ENCODE measurements at regions not wholly inside any gene's neighbourhood (a gene's known extent, or its start where the extent isn't known, plus 50 kb on each side); places are given as distances from the start of the nearest gene placed in this dataset.

DNA sequence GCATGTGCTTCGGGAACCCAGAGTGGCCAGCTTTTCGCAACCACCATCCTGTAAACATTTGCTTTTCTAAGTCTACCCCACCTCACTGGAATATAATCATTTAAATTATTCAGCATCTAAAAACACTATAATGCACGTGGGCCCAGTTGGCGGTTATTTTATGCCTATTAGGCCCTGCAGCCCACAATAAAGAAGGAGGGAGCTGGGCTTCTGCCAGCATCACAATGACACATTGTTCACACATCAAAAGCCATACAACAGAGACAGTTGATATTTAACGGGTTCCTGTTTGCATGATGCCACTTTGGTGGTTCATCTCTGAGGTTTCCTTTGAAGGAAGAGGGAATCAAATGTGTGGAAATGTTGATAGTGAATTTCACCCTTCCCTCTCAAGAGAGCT, 916.0 kb upstream of the CELF4 start:
- no peaks in the 10 kb centered on the region for H4K20me1 ChIP-seq
- peak overlapping the region; percentile 51 for H3K4me2 ChIP-seq
- peak overlapping the region; percentile 84 for H3K27ac ChIP-seq
- H3K4me1 ChIP-seq = peaks cover 44% of the 10 kb centered on the region
- no peak overlapping the region for H3K4me3 ChIP-seq
- peak overlapping the region; percentile 17 for H3K9ac ChIP-seq
- no peaks in the 10 kb centered on the region for H3K27me3 ChIP-seq
- H3K9me3 ChIP-seq = peaks cover 70% of the 10 kb centered on the region
- TF ChIP-seq Cebpa-rat (IDR thresholded peaks at IDR 0.05) = no peak
- H3K36me3 ChIP-seq = no peaks in the 10 kb centered on the region; the same call in 1 of the 2 replicates

GRCh38 chr18:38475686-38476085, 910.1 kb upstream of the CELF4 start:
- H4K20me1 ChIP-seq = no peaks in the 10 kb centered on the region
- peaks cover 70% of the 10 kb centered on the region for H3K9me3 ChIP-seq
- TF ChIP-seq Cebpa-rat (IDR thresholded peaks at IDR 0.05) = no peak
- H3K9ac ChIP-seq = no peak overlapping the region
- H3K4me2 ChIP-seq = no peak overlapping the region
- no peak overlapping the region for H3K4me3 ChIP-seq
- peaks cover 11% of the 10 kb centered on the region for H3K4me1 ChIP-seq
- H3K27ac ChIP-seq = no peak overlapping the region
- no peaks in the 10 kb centered on the region for H3K27me3 ChIP-seq
- no peaks in the 10 kb centered on the region; the same call in 1 of the 2 replicates for H3K36me3 ChIP-seq

GRCh38 chr18:38473535-38473934, 907.9 kb upstream of the CELF4 start:
- no peak overlapping the region for H3K4me2 ChIP-seq
- H3K27me3 ChIP-seq = no peaks in the 10 kb centered on the region
- no peaks in the 10 kb centered on the region for H4K20me1 ChIP-seq
- no peak for TF ChIP-seq Cebpa-rat (IDR thresholded peaks at IDR 0.05)
- no peaks in the 10 kb centered on the region; the same call in 1 of the 2 replicates for H3K36me3 ChIP-seq
- no peak overlapping the region for H3K9ac ChIP-seq
- no peak overlapping the region for H3K27ac ChIP-seq
- peaks cover 48% of the 10 kb centered on the region for H3K9me3 ChIP-seq
- no peak overlapping the region for H3K4me3 ChIP-seq
- H3K4me1 ChIP-seq = no peaks in the 10 kb centered on the region

GRCh38 chr18:38470421-38470820, 904.8 kb upstream of the CELF4 start:
- no peaks in the 10 kb centered on the region for H3K4me1 ChIP-seq
- H3K4me3 ChIP-seq = no peak overlapping the region
- TF ChIP-seq Cebpa-rat (IDR thresholded peaks at IDR 0.05) = no peak
- H3K4me2 ChIP-seq = no peak overlapping the region
- H3K27ac ChIP-seq = no peak overlapping the region
- H3K9me3 ChIP-seq = peaks cover 46% of the 10 kb centered on the region
- H3K27me3 ChIP-seq = no peaks in the 10 kb centered on the region
- H4K20me1 ChIP-seq = no peaks in the 10 kb centered on the region
- H3K36me3 ChIP-seq = no peaks in the 10 kb centered on the region
- H3K9ac ChIP-seq = no peak overlapping the region

GRCh38 chr18:38466426-38466825, 900.8 kb upstream of the CELF4 start:
- Histone ChIP-seq H3K4me2 (no peak overlapping the region), H3K4me3 (no peak overlapping the region), H3K27me3 (no peaks in the 10 kb centered on the region), H4K20me1 (no peaks in the 10 kb centered on the region), H3K9me3 (peaks cover 50% of the 10 kb centered on the region), H3K27ac (no peak overlapping the region), H3K9ac (no peak overlapping the region), H3K4me1 (no peaks in the 10 kb centered on the region), H3K36me3 (no peaks in the 10 kb centered on the region)
- no peak for TF ChIP-seq Cebpa-rat (IDR thresholded peaks at IDR 0.05)

DNA sequence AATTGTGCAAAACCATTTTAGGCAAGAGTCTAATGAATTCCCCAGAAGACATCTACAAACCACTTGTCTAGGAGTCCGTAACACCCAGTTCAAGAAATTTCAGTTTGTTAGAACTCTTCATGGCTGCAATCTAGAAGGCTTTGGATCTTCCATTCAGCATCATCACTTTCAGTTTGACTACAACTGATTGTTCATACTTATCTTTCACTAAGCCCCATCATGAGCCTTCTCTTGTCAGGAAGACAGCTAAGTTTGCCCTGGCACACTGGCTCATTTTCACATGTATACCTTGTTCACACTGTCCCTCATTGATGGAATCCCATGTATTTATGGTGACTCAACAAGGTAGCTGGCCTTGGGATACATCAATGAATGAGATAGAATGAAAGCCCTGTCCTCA, 898.4 kb upstream of the CELF4 start:
- Histone ChIP-seq H3K9ac (no peak overlapping the region), H3K4me3 (no peak overlapping the region), H3K27ac (no peak overlapping the region), H3K27me3 (no peaks in the 10 kb centered on the region), H3K9me3 (peaks cover 64% of the 10 kb centered on the region), H3K4me1 (peaks cover 3% of the 10 kb centered on the region), H3K36me3 (no peaks in the 10 kb centered on the region), H4K20me1 (no peaks in the 10 kb centered on the region), H3K4me2 (no peak overlapping the region)
- TF ChIP-seq Cebpa-rat (IDR thresholded peaks at IDR 0.05) = no peak

- no peaks in the 10 kb centered on the region for H3K27me3 ChIP-seq
- H3K9me3 ChIP-seq = peaks cover 61% of the 10 kb centered on the region
- no peak for TF ChIP-seq Cebpa-rat (IDR thresholded peaks at IDR 0.05)
- H4K20me1 ChIP-seq = no peaks in the 10 kb centered on the region
- H3K4me3 ChIP-seq = no peak overlapping the region
- peaks cover 36% of the 10 kb centered on the region for H3K4me1 ChIP-seq
- H3K36me3 ChIP-seq = no peaks in the 10 kb centered on the region
- no peak overlapping the region for H3K27ac ChIP-seq
- H3K9ac ChIP-seq = no peak overlapping the region
- H3K4me2 ChIP-seq = no peak overlapping the region
Measured at GRCh38 chr18:38460657-38461056, 895.1 kb upstream of the CELF4 start.

DNA sequence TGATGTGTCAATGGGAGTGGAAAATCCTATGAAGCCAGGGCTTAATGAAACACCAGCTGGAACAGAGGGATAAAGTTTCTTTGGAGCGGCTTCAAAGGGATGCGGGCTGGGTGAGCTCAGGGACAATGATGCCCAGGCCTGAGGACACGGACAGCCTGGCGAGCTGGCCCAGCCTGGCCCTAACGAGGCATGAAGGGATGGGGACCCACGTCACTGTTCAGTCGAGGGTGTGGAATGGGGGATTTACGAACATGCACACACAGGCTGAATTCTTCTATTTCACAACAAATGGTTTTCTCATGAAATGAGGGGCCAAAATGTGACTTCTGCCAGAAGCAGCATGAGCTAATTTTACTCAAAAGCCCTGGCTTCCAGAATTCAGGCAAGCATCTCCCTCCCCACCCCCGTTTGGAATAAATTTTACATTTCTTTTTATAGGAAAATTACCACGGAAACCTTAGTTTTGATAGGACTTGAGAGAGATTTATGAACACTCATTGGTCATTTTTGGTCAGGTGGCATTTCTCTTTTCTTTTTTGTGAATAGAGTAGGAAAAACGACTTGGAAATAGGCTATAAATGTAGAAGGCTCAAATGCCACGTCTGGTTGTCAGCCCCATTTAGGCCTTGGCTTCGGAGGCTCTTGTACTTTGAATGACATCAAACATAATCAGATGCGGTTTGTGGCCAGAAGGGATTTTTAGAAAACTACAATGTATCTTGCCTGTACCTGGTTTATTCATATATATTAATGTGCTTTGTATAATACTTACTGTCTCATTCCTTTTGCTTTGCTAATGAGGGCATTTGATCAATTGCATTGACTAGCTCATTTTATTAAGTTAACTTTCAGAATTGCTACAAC, 893.8 kb upstream of the CELF4 start:
- 0 out of 2 replicates have a peak overlapping the region, but pooled peaks have one; percentile 20 for H3K4me2 ChIP-seq
- peaks cover 52% of the 10 kb centered on the region for H3K9me3 ChIP-seq
- no peaks in the 10 kb centered on the region for H4K20me1 ChIP-seq
- H3K9ac ChIP-seq = no peak overlapping the region
- TF ChIP-seq Cebpa-rat (IDR thresholded peaks at IDR 0.05) = no peak
- no peak overlapping the region for H3K27ac ChIP-seq
- no peaks in the 10 kb centered on the region for H3K27me3 ChIP-seq
- H3K4me3 ChIP-seq = no peak overlapping the region
- H3K36me3 ChIP-seq = no peaks in the 10 kb centered on the region
- peaks cover 48% of the 10 kb centered on the region for H3K4me1 ChIP-seq

DNA sequence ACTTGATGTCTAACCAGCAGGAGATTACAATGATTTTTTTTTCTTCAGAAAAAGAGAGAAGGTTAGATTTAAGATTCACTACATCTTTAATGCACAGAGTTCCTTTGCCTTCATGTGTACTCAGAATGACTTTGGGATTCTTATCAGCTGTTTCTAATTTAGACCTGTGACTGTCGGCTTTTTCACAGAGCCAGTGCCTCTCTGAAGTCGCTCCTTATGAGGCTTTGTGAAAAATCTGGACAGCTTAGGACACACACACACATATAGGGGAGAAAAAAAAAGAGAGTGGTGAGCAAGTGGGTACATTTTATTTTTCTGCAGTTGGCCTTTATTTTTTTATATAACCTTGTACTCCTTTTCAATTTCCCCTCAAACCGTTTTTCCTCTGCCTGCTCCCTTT, 893.1 kb upstream of the CELF4 start:
- Histone ChIP-seq H3K4me1 (peaks cover 54% of the 10 kb centered on the region), H3K9me3 (peaks cover 45% of the 10 kb centered on the region), H3K4me3 (no peak overlapping the region), H4K20me1 (no peaks in the 10 kb centered on the region), H3K27ac (no peak overlapping the region), H3K4me2 (peak overlapping the region; percentile 20; the same call in 1 of the 2 replicates), H3K36me3 (no peaks in the 10 kb centered on the region), H3K9ac (no peak overlapping the region), H3K27me3 (no peaks in the 10 kb centered on the region)
- no peak for TF ChIP-seq Cebpa-rat (IDR thresholded peaks at IDR 0.05)

DNA sequence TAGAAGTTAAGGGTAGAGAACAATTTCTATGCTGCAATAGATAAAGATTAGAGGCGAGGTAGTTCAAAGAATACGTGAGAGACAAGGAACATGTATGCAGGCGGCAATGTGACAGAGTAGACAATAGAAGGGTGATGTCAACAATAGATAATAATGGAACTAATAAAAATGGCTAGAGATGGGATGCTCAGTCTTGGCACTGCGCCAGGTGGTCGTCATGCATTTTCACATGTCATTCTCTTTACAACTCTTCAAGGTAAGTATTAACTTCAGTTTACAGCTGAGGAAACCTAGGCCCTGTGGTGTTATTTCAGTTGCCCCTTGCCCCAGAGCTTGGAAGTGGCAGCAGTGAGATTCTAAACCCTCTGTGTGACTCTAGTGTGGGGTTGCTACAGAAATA, 890.7 kb upstream of the CELF4 start:
- TF ChIP-seq Cebpa-rat (IDR thresholded peaks at IDR 0.05) = no peak
- peak overlapping the region; percentile 61 for H3K4me2 ChIP-seq
- peaks cover 43% of the 10 kb centered on the region for H3K9me3 ChIP-seq
- H3K4me3 ChIP-seq = no peak overlapping the region; the same call in 1 of the 2 replicates
- no peaks in the 10 kb centered on the region for H3K27me3 ChIP-seq
- no peaks in the 10 kb centered on the region for H4K20me1 ChIP-seq
- no peak overlapping the region for H3K9ac ChIP-seq
- H3K36me3 ChIP-seq = no peaks in the 10 kb centered on the region
- peaks cover 79% of the 10 kb centered on the region for H3K4me1 ChIP-seq
- peak overlapping the region; percentile 80 for H3K27ac ChIP-seq
